Spleen (tissue), 7 donors: ENCODE measurements at regions not wholly inside any gene's neighbourhood (a gene's known extent, or its start where the extent isn't known, plus 50 kb on each side); places are given as distances from the start of the nearest gene placed in this dataset.

Experiments used
- CTCF ChIP-seq, 11 experiments: fragments of 200-600 bp in 7 of 11; fragments of 450-650 bp in 4 of 11; sonication (generic) in 4 of 11; IDR thresholded peaks in 8 of 11; conservative IDR thresholded peaks in 3 of 11; 1 replicate in 7 of 11; 2 replicates in 4 of 11; pipeline versions ENCODE4 v1.4.0 to v1.8.0; 2016 to 2021; ENCODE audit warnings: antibody characterized with exemption in 11 of 11, inconsistent platforms in 4 of 11, mild to moderate bottlenecking in 1 of 11
- POLR2AphosphoS5 ChIP-seq, 3 donors: sonication (generic); formaldehyde crosslinking; IDR thresholded peaks; one replicate each; pipeline ENCODE4 v1.5.1; 2017; ENCODE audit warnings: antibody characterized with exemption in 3 of 3
- donor health status: DM: no; HTN: no; CAD: no; lungs with moderate emphysema.
- donor health status: DM: no; HTN: no; CAD: no.
- donor health status: DM: no; HTN: no; CAD: no.

- TF ChIP-seq CTCF (IDR thresholded peaks at IDR 0.05 in 8 of 11, conservative IDR thresholded peaks at IDR 0.05 in 3 of 11) (no peak), POLR2AphosphoS5 (IDR thresholded peaks at IDR 0.05) (no peak)
Measured at GRCh38 chr7:9691286-9691685, 1257.9 kb downstream of the NXPH1 start.
